CD4-positive, alpha-beta T cell treated with Interleukin-2 at 100 ng/mL for 4 hours (primary cell): ENCODE measurements at regions not wholly inside any gene's neighbourhood (a gene's known extent, or its start where the extent isn't known, plus 50 kb on each side); places are given as distances from the start of the nearest gene placed in this dataset.

ENCODE experiments used
- DNase-seq: peaks from one replicate; pipeline ENCODE4 v3.0.0-alpha.2; 2020; ENCODE audit warnings: low spot score

DNA sequence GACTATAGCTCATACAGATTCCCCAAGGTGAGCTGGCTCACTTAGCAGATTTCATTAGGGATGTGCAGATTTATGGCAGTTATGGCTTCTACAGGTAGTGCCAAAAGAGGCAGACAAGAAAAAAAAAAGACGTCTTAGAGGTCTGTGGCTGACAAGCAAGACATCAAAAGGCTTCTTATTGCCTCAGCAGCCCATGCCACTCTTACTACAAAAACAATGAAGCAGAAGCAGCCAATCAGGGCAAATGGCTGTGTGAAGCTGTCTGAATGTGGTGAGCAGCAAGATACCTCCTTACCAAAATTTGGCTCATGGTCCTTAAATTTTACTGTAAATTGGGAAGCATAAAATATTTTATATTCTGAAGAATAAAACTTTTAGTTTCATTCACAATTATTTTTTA is 557.5 kb upstream of the GOLIM4 start:
- no peak for DNase-seq

DNA sequence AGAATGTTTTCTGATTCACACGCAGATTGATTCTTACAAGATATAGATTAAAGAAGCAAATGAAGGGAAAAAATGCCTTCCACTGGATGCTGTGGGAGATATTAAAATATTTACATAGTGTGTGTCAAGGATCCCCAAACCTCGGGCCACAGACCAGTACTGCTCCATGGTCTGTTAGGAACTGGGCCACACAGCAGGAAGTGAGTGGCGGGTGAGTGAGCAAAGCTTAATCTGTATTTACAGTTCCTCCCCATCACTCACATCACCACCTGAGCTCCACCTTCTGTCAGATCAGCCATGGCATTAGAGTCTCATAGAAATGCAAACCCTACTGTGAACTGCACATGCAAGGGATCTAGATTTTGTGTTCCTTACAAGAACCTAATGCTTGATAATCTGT is 552.6 kb upstream of the GOLIM4 start:
- DNase-seq = no peak

- no peak for DNase-seq
These were observed 551.9 kb upstream of the GOLIM4 start for GRCh38 chr3:168647582-168647981.

DNA sequence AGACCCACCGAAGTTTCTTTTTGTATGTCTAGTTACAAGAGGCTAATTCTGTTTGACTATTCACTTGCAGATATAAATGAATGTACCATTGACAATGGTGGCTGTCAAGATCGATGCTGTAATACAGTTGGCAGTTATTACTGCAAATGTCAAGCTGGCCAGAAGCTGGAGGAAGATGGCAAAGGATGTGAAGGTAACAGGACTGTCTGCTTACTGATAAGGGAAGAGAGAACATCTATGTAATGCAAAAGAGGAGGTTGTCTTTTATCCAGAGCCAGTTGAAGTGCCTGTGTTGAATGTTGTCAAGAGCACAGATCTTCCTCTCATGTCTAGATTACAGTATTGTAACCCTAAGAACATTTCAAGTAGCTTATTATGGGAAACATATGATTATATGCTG is 549.5 kb upstream of the GOLIM4 start:
- no peak for DNase-seq

DNA sequence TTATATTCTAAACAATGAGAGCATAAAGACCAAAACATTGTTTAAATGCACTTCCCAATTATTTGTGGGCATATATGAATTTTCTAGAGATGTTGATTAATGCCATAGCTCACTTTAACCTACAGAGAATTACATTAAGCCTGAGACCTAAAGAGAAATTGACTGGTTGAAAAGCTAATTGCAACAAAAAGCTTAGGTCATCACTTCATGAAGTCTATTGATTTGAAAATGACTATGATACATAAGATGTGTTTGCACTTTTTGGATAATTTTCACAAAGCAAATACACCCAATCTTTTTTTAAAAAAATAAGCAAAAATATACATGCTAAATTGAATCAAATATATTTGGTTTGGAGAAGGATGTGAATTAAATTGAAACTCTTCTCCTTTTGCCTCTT is 532.8 kb upstream of the GOLIM4 start:
- DNase-seq = no peak

DNA sequence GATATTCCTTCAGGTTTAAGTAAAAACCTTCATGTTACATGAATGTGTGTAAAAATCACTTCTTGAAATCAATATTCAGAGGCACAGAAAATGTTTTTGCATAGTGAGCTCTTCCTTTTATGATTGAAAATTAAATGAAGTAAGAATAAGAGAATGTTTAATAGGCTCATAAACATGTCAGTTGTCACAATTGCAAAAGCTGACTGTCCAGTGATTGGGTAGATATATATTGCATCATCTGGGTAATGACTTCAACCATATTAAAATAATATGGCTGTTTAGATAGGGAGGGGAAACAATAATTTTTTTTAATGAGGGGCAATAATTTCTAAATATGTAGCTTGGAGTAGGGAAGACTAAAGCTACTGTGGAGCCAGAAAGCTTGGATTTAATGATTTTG is 529.8 kb upstream of the GOLIM4 start:
- DNase-seq = no peak

- DNase-seq = no peak
These were observed 529.2 kb upstream of the GOLIM4 start for GRCh38 chr3:168624892-168625448.

- no peak for DNase-seq
These were observed 528.5 kb upstream of the GOLIM4 start for GRCh38 chr3:168624195-168624594.

- no peak for DNase-seq
These were observed 527.1 kb upstream of the GOLIM4 start for GRCh38 chr3:168622795-168623194.

DNA sequence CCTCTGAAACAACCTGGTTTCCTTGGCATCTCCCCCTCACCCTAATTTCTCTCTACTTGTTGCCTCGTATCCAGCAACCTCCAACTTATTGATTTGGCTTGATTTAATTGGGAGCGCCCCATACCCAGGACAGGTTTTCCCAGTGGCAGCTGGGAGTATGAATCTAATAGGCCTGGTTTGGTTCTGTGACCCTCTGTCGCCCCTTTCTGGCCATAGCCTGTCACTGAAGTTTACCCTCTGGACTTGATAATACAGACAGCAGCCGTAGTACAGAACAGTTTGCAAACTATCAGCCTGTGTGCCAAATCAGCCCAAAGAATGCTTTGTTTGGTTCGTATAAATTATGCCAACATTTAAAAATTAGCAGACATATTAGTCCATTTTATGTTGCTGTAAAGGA is 525.1 kb upstream of the GOLIM4 start:
- DNase-seq = no peak

DNA sequence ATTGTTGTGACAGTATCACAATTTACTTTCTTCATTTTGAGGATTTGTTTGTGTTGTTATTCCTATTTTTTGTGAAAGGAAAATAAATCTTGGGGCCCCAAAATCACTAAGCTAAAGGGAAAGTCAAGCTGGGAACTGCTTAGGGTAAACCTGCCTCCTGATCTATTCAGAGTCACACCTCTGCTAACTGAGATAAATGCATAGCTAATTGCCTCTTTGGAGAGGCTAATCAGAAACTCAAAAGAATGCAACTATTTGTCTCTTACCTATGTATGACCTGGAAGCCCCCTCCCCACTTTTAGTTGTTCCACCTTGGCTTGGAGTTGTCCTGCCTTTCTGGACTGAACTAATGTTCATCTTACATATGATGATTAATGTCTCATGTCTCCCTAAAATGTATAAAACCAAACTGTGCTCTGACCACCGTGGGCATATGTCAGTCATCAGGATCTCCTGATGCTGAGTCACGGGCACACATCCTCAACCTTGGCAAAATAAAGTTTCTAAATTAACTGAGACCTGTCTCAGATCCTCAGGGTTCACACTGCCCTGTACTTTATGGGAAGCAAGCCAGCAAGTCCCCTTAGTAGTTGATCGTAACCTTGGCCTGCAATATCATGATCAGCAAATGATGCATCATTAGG is 523.2 kb upstream of the GOLIM4 start:
- DNase-seq = no peak

DNA sequence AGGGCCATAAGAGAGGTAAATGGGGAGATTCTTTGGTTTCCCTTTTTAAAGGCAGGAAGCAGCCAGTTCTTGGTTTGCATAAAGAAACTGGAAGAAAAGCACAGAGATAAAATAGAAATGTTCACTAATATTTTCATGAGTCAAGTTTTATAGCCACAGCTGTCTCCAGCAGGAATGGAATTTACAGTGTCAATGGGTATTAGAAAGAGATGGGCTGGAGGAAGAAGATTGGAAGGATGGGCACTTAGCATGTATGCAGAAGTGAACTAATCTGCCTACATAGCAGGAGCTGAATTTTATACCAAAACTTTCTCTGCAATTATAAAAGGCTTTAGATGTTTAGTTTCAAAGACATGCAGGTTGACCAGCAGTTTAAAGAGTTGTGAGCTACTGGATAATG is 521.9 kb upstream of the GOLIM4 start:
- DNase-seq = no peak

GRCh38 chr3:168616915-168617314 is 521.2 kb upstream of the GOLIM4 start:
- no peak for DNase-seq

- DNase-seq = no peak
These were observed 519.8 kb upstream of the GOLIM4 start for GRCh38 chr3:168615493-168616020.

DNA sequence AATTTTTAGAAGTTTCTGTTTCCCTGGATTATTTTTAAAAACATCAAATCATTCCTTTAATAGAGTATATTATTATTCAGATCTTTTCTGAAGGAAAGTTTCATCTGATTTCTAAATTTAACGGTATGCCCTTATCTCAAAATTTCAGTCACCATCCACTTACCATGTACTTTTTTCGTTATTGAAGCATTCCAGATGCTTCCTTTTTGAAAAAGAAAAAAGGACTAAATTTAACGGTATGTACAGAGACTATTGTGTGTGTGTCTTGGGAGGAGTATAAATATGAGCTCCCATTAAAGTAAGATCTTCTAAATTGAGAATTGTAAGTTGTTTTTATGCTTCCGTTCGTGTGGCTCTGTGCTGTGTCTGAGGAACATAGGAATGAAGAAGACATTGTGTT is 517.4 kb upstream of the GOLIM4 start:
- DNase-seq = no peak

- no peak for DNase-seq
These were observed 516.9 kb upstream of the GOLIM4 start for GRCh38 chr3:168612671-168613070.

- no peak for DNase-seq
These were observed 516.1 kb upstream of the GOLIM4 start for GRCh38 chr3:168611826-168612225.

- DNase-seq = no peak
These were observed 513.2 kb upstream of the GOLIM4 start for GRCh38 chr3:168608926-168609325.

DNA sequence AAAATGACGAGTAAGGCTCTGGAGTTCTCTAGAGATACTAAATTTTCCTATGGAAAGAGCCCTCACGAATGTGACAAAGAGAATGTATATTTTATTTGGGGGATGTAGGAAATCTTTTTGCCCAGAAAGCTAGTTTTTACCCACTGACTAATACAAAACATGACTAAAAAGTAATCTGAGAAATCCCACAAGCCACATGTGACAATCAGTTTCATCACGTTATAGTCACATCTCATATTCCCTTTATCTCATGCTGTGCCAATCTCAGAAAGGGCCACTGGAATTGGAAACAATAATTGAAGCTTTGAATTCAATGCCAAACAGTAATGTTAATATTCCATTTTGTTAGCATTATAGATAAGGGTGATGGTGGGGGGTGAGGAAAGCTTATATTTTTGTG is 509.0 kb upstream of the GOLIM4 start:
- DNase-seq = no peak

- no peak for DNase-seq
These were observed 502.5 kb upstream of the GOLIM4 start for GRCh38 chr3:168598250-168598649.

- no peak for DNase-seq
These were observed 500.6 kb upstream of the GOLIM4 start for GRCh38 chr3:168596175-168596823.

DNA sequence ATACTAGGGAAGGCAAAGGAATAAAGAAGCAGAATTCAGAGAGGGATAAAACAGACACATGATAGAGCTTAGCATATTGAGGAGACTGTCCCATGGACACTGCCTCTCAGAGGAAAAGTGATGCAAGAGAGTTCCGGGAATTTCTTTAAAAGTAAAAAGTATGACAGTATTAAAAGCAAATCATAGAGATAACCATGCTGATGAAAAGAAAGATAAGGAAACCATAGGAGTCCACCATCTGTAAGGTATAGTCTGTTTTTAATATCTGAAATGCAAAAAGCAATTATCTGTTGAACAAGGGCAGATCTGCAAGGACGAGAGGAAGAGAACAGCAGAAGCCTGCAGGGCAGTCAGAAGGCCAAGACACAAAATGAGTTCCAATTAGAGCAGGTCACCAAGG is 495.9 kb upstream of the GOLIM4 start:
- no peak for DNase-seq

DNA sequence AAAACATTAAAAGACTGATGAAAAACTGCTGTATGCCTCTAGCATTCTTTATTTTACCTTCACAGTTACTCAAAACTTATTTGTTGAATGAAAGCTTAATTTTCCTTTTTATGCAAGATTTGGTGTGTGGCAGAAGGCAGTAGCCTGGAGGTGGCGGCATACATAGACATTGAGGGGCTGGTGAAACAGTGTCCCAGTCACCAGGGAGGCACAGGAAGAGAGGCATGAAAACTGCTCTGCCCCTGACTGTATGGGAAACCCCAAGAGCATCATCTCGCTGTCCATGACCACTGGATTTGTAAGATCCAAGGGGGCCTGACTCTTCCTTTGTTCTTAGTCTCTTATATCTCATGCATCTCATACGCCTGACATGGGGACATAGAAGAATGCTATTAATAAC is 493.7 kb upstream of the GOLIM4 start:
- DNase-seq = no peak

- DNase-seq = no peak
These were observed 489.8 kb upstream of the GOLIM4 start for GRCh38 chr3:168585544-168585943.
